MM.1S (cell line): ENCODE measurements at regions not wholly inside any gene's neighbourhood (a gene's known extent, or its start where the extent isn't known, plus 50 kb on each side); places are given as distances from the start of the nearest gene placed in this dataset.

ENCODE experiments used
- DNase-seq: peaks from one replicate; pipeline ENCODE4 v3.0.0-alpha.2; 2015
- H2AFZ ChIP-seq: fragments of 300-600 bp; sonication (generic); 2 replicates; pipeline ENCODE4 v1.6.0; 2016; ENCODE audit warnings: antibody characterized with exemption, low read length
- H3F3A ChIP-seq: fragments of 300-600 bp; sonication (generic); 2 replicates; pipeline ENCODE4 v1.6.1; 2016; ENCODE audit warnings: mild to moderate bottlenecking, antibody characterized with exemption, low read length, moderate library complexity, mixed read lengths; ENCODE audit not compliant: insufficient read depth
- H3K27ac ChIP-seq: fragments of 300-600 bp; sonication (generic); 2 replicates; pipeline ENCODE4 v1.5.1; 2016; ENCODE audit warnings: mild to moderate bottlenecking, low read length
- H3K27me3 ChIP-seq: fragments of 300-600 bp; sonication (generic); replicated peaks from 2 replicates; pipeline ENCODE4 v1.6.0; 2016; ENCODE audit warnings: low read length; ENCODE audit not compliant: insufficient read depth
- H3K36me3 ChIP-seq: fragments of 300-600 bp; sonication (generic); replicated peaks from 2 replicates; pipeline ENCODE4 v1.6.1; 2016; ENCODE audit warnings: mild to moderate bottlenecking, low read length, mixed read lengths; ENCODE audit not compliant: insufficient read depth
- H3K4me1 ChIP-seq: fragments of 300-600 bp; sonication (generic); 2 replicates; pipeline ENCODE4 v1.6.1; 2016; ENCODE audit warnings: low read length, mixed read lengths
- H3K4me2 ChIP-seq: fragments of 300-600 bp; sonication (generic); 2 replicates; pipeline ENCODE4 v1.6.0; 2016; ENCODE audit warnings: low read depth, low read length
- H3K4me3 ChIP-seq: fragments of 300-600 bp; sonication (generic); 2 replicates; pipeline ENCODE4 v1.5.1; 2016; ENCODE audit warnings: low read length, mixed read lengths
- H3K79me2 ChIP-seq: fragments of 300-600 bp; sonication (generic); 2 replicates; pipeline ENCODE4 v1.6.1; 2016; ENCODE audit warnings: mixed run types, low read length, mixed read lengths
- H3K9ac ChIP-seq: fragments of 300-600 bp; sonication (generic); 2 replicates; pipeline ENCODE4 v1.6.1; 2016; ENCODE audit warnings: low read length, mixed read lengths
- H3K9me2 ChIP-seq: fragments of 300-600 bp; sonication (generic); replicated peaks from 2 replicates; pipeline ENCODE4 v1.6.1; 2016; ENCODE audit warnings: mild to moderate bottlenecking, low read length, mixed read lengths; ENCODE audit not compliant: insufficient read depth
- H3K9me3 ChIP-seq: fragments of 300-600 bp; sonication (generic); replicated peaks from 2 replicates; pipeline ENCODE4 v1.6.1; 2016; ENCODE audit warnings: mild to moderate bottlenecking, low read length, mixed read lengths; ENCODE audit not compliant: insufficient read depth
- H4K20me1 ChIP-seq: fragments of 300-600 bp; sonication (generic); 2 replicates; pipeline ENCODE4 v1.6.1; 2016; ENCODE audit warnings: mild to moderate bottlenecking, low read length, moderate library complexity, mixed read lengths; ENCODE audit not compliant: insufficient read depth
- EZH2 ChIP-seq: fragments of 300-600 bp; sonication (generic); optimal IDR thresholded peaks from 2 replicates; pipeline ENCODE3; 2017; ENCODE audit warnings: low read depth, mild to moderate bottlenecking, antibody characterized with exemption, low read length, mixed read lengths
- EZH2phosphoT487 ChIP-seq: fragments of 300-600 bp; sonication (generic); IDR thresholded peaks from 2 replicates; pipeline ENCODE4 v1.6.1; 2018; ENCODE audit warnings: antibody characterized with exemption, low read length
- TF ChIP-seq, protein P1 (sequence below): fragments of 300-600 bp; sonication (generic); IDR thresholded peaks from 2 replicates; pipeline ENCODE4 v1.5.1; 2016; ENCODE audit warnings: antibody characterized with exemption, low read length, mixed read lengths

DNA sequence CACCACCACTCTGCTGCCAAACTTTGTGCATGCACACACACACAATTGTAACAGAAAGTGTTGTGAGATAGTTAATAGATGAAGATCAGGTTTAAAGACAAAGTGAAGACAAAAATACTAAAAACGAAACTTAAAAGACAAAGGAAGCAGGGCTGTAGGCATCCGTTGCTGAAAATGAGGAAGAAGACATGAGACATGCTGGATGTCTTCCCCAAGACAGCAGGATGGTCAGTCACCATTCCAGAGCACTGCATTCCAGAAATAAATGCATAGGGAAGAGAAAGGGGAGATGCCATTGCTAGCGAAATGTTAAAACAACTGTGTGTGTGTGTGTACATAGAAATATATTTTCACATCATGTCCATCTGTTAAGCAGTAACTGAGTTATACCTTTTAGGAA lies 520.1 kb downstream of the SUCLA2 start:
- Histone ChIP-seq H3K4me1 (no peaks in the 10 kb centered on the region), H3K9ac (no peak overlapping the region), H3F3A (no peaks in the 10 kb centered on the region), H3K4me3 (no peak overlapping the region), H3K9me2 (no peaks in the 10 kb centered on the region), H3K36me3 (no peaks in the 10 kb centered on the region), H2AFZ (no peak overlapping the region), H3K27me3 (no peaks in the 10 kb centered on the region), H3K9me3 (no peaks in the 10 kb centered on the region), H4K20me1 (no peaks in the 10 kb centered on the region), H3K27ac (no peak overlapping the region), H3K4me2 (no peak overlapping the region), H3K79me2 (no peaks in the 10 kb centered on the region)
- DNase-seq, result no peak
- TF ChIP-seq, protein P1, sequence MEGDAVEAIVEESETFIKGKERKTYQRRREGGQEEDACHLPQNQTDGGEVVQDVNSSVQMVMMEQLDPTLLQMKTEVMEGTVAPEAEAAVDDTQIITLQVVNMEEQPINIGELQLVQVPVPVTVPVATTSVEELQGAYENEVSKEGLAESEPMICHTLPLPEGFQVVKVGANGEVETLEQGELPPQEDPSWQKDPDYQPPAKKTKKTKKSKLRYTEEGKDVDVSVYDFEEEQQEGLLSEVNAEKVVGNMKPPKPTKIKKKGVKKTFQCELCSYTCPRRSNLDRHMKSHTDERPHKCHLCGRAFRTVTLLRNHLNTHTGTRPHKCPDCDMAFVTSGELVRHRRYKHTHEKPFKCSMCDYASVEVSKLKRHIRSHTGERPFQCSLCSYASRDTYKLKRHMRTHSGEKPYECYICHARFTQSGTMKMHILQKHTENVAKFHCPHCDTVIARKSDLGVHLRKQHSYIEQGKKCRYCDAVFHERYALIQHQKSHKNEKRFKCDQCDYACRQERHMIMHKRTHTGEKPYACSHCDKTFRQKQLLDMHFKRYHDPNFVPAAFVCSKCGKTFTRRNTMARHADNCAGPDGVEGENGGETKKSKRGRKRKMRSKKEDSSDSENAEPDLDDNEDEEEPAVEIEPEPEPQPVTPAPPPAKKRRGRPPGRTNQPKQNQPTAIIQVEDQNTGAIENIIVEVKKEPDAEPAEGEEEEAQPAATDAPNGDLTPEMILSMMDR, result no peak
- TF ChIP-seq EZH2phosphoT487, result no peak
- TF ChIP-seq EZH2, result no peak

DNA sequence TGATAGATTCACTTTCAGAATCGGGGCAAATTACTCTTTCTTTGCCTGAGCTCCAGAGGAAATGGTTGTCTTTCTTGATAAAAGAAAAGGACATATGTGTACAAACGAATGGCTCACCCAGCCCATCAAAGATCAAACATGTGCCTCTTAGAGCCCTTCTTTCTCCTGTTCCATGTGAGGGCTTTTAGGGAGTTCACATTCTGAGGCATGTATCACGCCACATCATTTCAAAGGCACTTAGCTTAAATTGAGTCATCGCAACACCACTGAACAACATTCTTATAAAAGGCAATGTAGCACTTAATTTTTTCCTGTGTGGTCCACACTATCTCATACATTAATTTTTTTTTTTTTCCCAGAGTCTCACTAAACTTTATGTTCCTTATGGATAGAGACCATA lies 521.0 kb downstream of the SUCLA2 start:
- Histone ChIP-seq H3K36me3 (no peaks in the 10 kb centered on the region), H3K9me2 (no peaks in the 10 kb centered on the region), H3K27me3 (no peaks in the 10 kb centered on the region), H3K4me3 (no peak overlapping the region), H3K9ac (no peak overlapping the region), H3K4me1 (no peaks in the 10 kb centered on the region), H3K27ac (no peak overlapping the region), H4K20me1 (no peaks in the 10 kb centered on the region), H2AFZ (no peak overlapping the region), H3F3A (no peaks in the 10 kb centered on the region), H3K79me2 (no peaks in the 10 kb centered on the region), H3K9me3 (no peaks in the 10 kb centered on the region), H3K4me2 (no peak overlapping the region)
- TF ChIP-seq EZH2 (no peak), EZH2phosphoT487 (no peak)
- TF ChIP-seq, protein P1, result no peak
- DNase-seq, result no peak

- Histone ChIP-seq H3K79me2 (no peaks in the 10 kb centered on the region), H3K4me1 (no peaks in the 10 kb centered on the region), H3K36me3 (no peaks in the 10 kb centered on the region), H2AFZ (no peak overlapping the region), H3K9me3 (no peaks in the 10 kb centered on the region), H4K20me1 (no peaks in the 10 kb centered on the region), H3F3A (no peaks in the 10 kb centered on the region), H3K4me2 (no peak overlapping the region), H3K9me2 (no peaks in the 10 kb centered on the region), H3K4me3 (no peak overlapping the region), H3K27ac (no peak overlapping the region), H3K27me3 (no peaks in the 10 kb centered on the region), H3K9ac (no peak overlapping the region)
- TF ChIP-seq EZH2phosphoT487 (no peak), EZH2 (no peak)
- TF ChIP-seq, protein P1, result no peak
- DNase-seq, result no peak
Measured at GRCh38 chr13:47478985-47479384, 522.1 kb downstream of the SUCLA2 start.
